ENCODE measurements at regions not wholly inside any gene's neighbourhood (a gene's known extent, or its start where the extent isn't known, plus 50 kb on each side); places are given as distances from the start of the nearest gene placed in this dataset.

DNA sequence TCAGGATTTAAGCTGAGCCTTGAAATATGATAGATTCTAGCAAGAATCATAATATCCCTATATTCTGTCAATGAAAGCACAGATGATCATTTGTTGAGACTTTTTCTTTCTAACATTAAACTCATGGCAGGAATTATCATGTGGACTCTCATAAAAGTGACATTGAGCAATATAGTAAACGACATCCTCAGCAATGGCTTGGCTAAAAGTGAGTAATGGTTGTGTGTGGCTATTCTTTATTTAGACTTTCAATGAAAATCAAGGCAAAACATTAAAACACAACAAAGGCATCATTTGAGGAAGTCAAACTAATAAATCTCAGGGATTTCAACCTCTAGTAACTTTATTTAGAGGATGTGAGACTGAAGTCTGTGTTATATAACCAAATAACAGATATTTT, 257.8 kb upstream of the ADGRL4 start:
- TF ChIP-seq, protein P1, sequence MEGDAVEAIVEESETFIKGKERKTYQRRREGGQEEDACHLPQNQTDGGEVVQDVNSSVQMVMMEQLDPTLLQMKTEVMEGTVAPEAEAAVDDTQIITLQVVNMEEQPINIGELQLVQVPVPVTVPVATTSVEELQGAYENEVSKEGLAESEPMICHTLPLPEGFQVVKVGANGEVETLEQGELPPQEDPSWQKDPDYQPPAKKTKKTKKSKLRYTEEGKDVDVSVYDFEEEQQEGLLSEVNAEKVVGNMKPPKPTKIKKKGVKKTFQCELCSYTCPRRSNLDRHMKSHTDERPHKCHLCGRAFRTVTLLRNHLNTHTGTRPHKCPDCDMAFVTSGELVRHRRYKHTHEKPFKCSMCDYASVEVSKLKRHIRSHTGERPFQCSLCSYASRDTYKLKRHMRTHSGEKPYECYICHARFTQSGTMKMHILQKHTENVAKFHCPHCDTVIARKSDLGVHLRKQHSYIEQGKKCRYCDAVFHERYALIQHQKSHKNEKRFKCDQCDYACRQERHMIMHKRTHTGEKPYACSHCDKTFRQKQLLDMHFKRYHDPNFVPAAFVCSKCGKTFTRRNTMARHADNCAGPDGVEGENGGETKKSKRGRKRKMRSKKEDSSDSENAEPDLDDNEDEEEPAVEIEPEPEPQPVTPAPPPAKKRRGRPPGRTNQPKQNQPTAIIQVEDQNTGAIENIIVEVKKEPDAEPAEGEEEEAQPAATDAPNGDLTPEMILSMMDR (conservative IDR thresholded peaks at IDR 0.05; ENCODE audit: low read length), result no peak
- TF ChIP-seq EZH2phosphoT487 (IDR thresholded peaks at IDR 0.05; ENCODE audit: borderline replicate concordance, low read depth, low read length), result no peak
